ENCODE measurements at regions not wholly inside any gene's neighbourhood (a gene's known extent, or its start where the extent isn't known, plus 50 kb on each side); places are given as distances from the start of the nearest gene placed in this dataset.

DNA sequence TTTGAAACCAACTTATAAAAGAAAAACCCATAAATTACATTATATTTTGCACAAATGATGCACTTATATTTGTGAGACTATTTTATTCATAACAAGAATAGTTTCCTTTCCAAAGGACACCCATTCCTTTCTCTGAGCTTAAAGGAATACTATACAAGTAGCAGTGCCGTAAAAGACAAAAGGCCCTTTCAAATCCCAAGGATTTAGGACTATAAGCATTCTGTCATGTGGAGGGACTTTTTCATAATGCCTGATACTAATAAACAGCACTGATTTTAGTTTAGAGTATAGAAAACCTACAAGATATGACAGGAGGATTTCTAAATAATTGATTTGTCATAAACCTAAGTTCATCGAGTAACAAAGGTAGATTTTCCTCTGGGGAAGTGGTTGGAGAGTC lies 1134.2 kb upstream of the ZEB2 start:
- TF ChIP-seq, protein P1, sequence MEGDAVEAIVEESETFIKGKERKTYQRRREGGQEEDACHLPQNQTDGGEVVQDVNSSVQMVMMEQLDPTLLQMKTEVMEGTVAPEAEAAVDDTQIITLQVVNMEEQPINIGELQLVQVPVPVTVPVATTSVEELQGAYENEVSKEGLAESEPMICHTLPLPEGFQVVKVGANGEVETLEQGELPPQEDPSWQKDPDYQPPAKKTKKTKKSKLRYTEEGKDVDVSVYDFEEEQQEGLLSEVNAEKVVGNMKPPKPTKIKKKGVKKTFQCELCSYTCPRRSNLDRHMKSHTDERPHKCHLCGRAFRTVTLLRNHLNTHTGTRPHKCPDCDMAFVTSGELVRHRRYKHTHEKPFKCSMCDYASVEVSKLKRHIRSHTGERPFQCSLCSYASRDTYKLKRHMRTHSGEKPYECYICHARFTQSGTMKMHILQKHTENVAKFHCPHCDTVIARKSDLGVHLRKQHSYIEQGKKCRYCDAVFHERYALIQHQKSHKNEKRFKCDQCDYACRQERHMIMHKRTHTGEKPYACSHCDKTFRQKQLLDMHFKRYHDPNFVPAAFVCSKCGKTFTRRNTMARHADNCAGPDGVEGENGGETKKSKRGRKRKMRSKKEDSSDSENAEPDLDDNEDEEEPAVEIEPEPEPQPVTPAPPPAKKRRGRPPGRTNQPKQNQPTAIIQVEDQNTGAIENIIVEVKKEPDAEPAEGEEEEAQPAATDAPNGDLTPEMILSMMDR (IDR thresholded peaks at IDR 0.05): no peak
- no peak for TF ChIP-seq POLR2A (IDR thresholded peaks at IDR 0.05)

Measured in Peyer's patch (tissue), 4 donors.